Motor neuron (in vitro differentiated cells): ENCODE measurements at regions not wholly inside any gene's neighbourhood (a gene's known extent, or its start where the extent isn't known, plus 50 kb on each side); places are given as distances from the start of the nearest gene placed in this dataset.
"Not testable (repeated sequence)": the region's sequence is repeated elsewhere in the genome, so short reads cannot be mapped to it uniquely, and the experiment has no call there.

Experiments used
- ATAC-seq, 8 experiments: fragments of 200-7000 bp; cut with Tn5 transposase; replicated peaks in 6 of 8; 2 replicates each; pipeline ENCODE4 v1.8.0; 2021; ENCODE audit warnings: mild to moderate bottlenecking in 8 of 8, moderate library complexity in 8 of 8
- H3K27ac ChIP-seq, 2 donors: fragments of 250-450 bp; sonication (Bioruptor Pico); 2 replicates each; pipeline ENCODE4 v1.9.0; 2021; ENCODE audit warnings: antibody characterized with exemption in 2 of 2, mild to moderate bottlenecking in 2 of 2, moderate library complexity in 1 of 2
- H3K4me1 ChIP-seq, 2 donors: fragments of 250-450 bp; sonication (Bioruptor Pico); replicated peaks in 1 of 2; 2 replicates each; pipeline ENCODE4 v1.6.1; 2021; ENCODE audit warnings: antibody characterized with exemption in 2 of 2, mild to moderate bottlenecking in 2 of 2, moderate library complexity in 1 of 2
- H3K4me3 ChIP-seq, 5 donors: fragments of 250-450 bp; sonication (Bioruptor Pico); 2 replicates each; pipeline ENCODE4 v1.9.0; 2021; ENCODE audit warnings: antibody characterized with exemption in 5 of 5, mild to moderate bottlenecking in 5 of 5, moderate library complexity in 4 of 5
- WGBS, 10 experiments: fragments of 450-650 bp; shearing (Covaris generic); methylation state at CpG; one replicate each; pipeline ENCODE4 v1.0.0; 2022; 5-methylcytosine and 5-hydroxymethylcytosine counted together
- in situ Hi-C, 9 experiments: fragments of 400-800 bp; cut with MboI; loops; one replicate each; pipeline ENCODE4 v1.15.0; 2021; ENCODE audit warnings: low sequenced_read_pairs in 9 of 9, low pct_unique_long_range_greater_than_20kb in 2 of 9; ENCODE audit not compliant: unreplicated experiment in 9 of 9

DNA sequence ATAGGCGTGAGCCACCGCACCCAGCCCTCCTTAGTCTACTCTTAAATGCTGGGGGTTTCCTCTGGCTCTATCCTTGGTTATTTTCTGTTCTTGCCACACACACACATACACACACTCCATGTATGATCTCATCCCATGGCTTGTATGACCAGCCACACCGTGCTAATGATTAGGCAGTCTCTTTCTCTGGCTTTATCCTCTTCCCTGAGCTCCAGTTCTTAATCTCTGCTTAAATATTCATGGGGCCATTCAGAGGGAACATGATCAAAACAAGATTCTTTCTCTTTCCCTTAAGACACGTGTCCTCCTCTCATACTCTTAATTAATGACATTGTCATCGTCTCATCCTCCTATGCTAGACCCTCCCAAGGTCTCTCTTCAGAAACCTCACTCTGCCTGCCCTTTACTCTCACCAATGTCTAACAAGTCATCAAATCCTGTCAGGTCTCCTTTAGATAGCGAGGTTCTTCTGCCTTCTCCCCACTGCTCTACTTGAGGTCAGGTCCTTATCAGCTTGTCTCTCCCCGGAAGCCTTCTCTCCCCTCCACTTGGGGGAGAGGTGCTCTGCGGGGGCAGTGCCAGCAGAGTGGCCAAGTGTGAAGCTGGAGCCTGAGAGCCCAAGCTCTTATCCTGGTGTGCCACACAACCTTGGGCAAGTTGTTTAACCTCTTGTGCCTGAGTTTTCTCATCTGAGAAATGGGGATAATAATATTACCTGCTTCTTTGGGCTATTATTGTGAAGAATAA, 83.0 kb upstream of the GNG12 start:
- in situ Hi-C loops: no loop called here
- H3K4me3 ChIP-seq: no peak overlapping the region
- peaks cover 19 to 27% of the 10 kb centered on the region in 2 donors for H3K4me1 ChIP-seq
- no peak overlapping the region for H3K27ac ChIP-seq
- peak in 4 of 8 experiments; percentile 36 to 70 (median 56) for ATAC-seq
- WGBS, 10 experiments: 54 to 94% (median 75%) methylated on average over 3 to 8 of the region's 8 CpGs; no CpG with 5 or more reads in 1 of the 10 experiments

DNA sequence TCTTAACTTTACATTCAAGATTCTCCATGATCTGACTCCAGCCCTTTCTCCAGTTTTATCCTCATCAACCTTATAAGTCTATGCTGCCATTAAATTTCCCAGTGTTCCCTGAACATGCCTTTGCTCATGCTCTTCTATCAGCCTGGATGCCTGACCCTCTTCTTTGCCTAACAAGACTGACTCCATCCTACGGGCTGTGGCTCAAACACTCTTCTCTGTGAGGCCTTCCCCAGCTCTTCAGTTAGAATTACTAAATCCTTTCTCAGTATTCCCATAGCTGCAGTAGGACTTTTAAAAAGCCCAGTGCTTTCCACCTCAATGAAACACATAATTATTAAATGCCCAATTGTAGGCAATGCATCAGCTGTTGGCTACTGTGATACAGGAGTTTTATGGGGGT, 76.5 kb upstream of the GNG12 start:
- Histone ChIP-seq H3K4me1 (no peaks in the 10 kb centered on the region), H3K4me3 (no peak overlapping the region), H3K27ac (no peak overlapping the region)
- ATAC-seq: no peak
- in situ Hi-C loops: no loop called here
- 83 to 100% (median 86%) methylated on average over 1 of the region's 1 CpG; no CpG with 5 or more reads in 3 of the 10 experiments for WGBS, 10 experiments

DNA sequence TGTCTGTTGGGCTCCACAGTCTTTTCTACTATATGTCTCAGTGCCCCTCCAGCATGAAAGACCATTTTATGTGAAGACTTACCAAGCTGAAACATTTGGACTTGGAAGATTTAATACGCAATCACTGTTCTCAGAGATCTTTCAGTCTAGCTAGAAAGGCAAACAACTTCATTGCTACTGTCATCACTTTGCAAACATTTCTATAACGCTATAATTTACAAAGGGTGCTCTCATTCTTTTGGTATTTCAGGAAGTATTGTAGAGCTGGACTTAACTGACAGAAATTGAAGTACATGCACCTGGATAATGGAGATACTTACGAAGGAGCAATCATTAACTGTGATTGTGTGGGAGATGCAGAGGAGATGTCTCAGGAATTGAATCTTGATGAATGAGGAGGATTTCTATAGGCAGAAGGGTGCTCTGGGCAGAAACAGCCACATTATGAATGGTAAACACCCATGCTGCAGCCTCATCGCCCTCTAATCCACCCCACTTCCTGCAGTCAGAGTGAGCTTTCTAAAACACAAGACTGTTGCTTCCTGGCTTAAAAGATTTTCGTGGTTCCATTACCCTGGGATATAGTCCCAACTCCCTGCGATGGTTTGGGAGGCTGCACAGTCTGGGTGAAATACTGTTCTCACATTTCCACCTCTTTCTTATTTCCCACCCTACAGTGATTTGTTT, 75.1 kb upstream of the GNG12 start:
- in situ Hi-C loops: no loop called here
- ATAC-seq: no peak

DNA sequence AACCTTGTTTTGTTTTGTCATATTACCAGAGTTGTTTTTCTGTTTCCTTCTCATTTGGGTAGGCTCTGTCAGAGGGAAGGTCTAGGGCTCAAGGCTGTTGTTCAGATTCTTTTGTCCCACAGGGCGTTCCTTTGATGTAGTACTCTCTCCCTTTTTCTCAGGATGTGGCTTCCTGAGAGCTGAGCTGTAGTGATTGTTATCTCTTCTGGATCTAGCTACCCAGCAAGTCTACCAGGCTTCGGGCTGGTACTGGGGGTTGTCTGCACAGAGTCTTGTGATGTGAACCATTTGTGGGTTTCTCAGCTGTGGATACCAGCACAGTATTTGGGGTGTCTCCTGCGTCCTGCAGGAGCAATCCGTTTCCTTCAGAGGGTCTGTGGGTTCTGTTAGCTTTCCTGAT, 74.2 kb upstream of the GNG12 start:
- WGBS, 10 experiments: 54 to 94% (median 75%) methylated on average over 1 to 4 of the region's 4 CpGs; no CpG with 5 or more reads in 2 of the 10 experiments
- H3K27ac ChIP-seq, H3K4me1 ChIP-seq, H3K4me3 ChIP-seq, in situ Hi-C loops, ATAC-seq: not testable (repeated sequence)

More for the DNA sequence above, 75.1 kb upstream of the GNG12 start:
- WGBS, 10 experiments: 50 to 93% (median 81%) methylated on average over 2 to 6 of the region's 6 CpGs
- no peak overlapping the region for H3K27ac ChIP-seq
- H3K4me1 ChIP-seq: no peaks in the 10 kb centered on the region
- H3K4me3 ChIP-seq: no peak overlapping the region

DNA sequence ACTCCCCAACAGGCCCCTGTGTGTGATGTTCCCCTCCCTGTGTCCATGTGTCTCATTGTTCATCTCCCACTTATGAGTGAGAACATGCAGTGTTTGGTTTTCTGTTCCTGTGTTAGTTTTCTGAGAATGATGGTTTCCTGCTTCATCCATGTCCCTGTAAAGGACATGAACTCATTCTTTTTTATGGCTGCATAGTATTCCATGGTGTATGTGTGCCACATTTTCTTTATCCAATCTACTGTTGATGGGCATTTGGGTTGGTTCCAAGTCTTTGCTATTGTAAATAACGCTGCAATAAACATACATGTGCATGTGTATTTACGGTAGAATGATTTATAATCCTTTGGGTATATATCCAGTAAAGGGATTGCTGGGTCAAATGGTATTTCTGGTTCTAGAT, 72.7 kb upstream of the GNG12 start:
- ATAC-seq, H3K4me3 ChIP-seq, H3K4me1 ChIP-seq, H3K27ac ChIP-seq, in situ Hi-C loops: not testable (repeated sequence)
- 58 to 100% (median 89%) methylated on average over 1 to 2 of the region's 2 CpGs for WGBS, 10 experiments

DNA sequence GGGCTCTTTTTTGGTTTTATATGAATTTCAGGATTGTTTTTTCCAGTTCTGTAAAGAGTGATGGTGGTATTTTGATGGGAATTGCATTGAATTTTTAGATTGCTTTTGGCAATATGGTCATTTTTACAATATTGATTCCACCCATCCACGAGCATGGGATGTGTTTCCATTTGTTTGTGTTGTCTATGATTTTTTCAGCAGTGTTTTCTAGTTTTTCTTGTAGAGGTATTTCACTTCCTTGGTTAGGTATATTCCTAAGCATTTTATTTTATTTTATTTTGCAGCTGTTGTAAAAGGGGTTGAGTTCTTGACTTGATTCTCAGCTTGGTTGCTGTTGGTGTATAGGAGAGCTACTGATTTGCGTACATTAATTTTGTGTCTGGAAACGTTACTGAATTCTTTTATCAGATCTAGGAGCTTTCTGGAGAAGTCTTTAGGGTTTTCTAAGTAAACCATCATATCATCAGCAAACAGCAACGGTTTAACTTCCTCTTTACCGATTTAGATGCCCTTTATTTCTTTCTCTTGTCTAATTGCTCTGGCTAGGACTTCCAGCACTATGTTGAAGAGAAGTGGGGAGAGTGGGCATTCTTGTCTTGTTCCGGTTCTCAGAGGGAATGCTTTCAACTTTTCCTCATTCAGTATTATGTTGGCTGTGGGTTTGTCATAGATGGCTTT, 69.4 kb upstream of the GNG12 start:
- WGBS, 10 experiments: 49 to 100% (median 78%) methylated on average over 2 to 6 of the region's 6 CpGs
- H3K27ac ChIP-seq, ATAC-seq, in situ Hi-C loops, H3K4me3 ChIP-seq: not testable (repeated sequence)
- peaks cover 8 to 11% of the 10 kb centered on the region in 2 donors for H3K4me1 ChIP-seq

DNA sequence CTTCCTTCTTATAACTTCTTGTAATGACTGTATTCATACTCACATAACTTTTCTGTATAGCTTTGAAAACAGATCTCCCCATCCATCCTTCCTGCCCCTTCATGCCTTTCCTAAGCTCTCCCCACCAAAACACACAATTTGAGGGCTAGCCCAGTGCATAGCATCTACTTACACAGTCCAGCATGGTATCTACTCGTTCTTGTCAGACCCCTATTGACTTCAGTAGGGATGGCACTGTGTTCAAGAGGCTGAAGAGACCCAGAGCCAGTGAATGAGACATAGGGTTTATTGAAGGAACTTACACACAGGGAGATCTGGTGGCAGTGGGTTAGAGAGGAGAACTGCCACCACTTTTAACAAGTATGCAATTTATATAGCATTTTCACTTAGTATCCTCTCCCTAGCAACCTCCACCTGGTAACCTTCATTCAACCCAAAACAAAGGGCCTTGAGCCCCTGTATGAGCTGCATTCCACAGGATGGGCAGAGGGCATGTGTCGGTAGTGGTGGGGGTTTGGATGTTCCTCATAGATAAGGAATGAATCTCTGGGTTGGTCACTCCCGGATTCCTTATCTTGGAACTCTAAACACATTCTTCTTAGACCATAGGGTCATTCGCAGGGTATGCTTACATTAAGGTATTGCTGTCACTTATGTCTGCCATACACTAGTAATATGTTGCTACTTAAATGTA, 64.9 kb upstream of the GNG12 start:
- in situ Hi-C loops: no loop called here
- Histone ChIP-seq H3K27ac (peak overlapping the region; percentile 30 to 83), H3K4me3 (no peak overlapping the region), H3K4me1 (peaks cover 26 to 28% of the 10 kb centered on the region in 2 donors)
- ATAC-seq: peak in 6 of 8 experiments; percentile 7 to 50 (median 44)
- WGBS, 10 experiments: 20 to 93% (median 71%) methylated on average over 1 to 4 of the region's 4 CpGs; no CpG with 5 or more reads in 2 of the 10 experiments

DNA sequence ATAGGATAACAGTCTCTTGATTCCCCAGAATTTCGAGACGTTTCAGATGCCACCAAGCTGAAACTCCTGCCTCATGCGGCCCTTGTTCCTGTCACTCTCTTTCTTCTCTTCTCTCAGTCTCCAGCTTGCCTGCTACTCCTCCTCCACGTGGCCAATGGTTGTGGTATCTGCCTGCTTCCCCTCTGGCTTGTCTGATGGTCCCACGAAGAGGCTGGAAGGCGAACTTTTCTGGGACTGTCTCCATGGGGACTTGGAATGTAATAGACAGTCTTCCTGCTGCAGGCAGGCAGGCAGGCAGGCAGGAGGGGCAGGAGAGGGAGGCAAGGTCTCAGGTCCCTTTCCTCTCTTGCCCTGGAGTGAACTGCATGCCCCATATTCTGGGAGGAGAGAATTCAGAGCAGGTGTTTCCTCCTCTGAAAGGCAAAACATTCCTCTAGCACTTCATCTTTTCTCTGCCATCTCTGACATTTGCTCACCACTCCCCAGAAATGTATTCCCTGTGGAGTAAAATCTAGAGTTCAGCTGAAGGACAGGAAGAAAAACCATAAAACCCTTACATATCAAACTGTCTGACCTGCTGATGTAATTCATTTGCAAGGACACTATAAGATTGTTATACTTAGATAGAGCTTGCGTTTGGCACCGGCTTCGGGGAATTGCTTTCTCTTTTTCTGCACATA, 64.1 kb upstream of the GNG12 start:
- peak overlapping the region; percentile 64 to 83 for H3K27ac ChIP-seq
- H3K4me1 ChIP-seq: peaks cover 31% of the 10 kb centered on the region in 2 donors
- in situ Hi-C loops: no loop called here
- 23 to 67% (median 47%) methylated on average over 2 to 9 of the region's 9 CpGs; no CpG with 5 or more reads in 1 of the 10 experiments for WGBS, 10 experiments
- no peak overlapping the region for H3K4me3 ChIP-seq
- ATAC-seq: peak; percentile 61 to 96 (median 92)

DNA sequence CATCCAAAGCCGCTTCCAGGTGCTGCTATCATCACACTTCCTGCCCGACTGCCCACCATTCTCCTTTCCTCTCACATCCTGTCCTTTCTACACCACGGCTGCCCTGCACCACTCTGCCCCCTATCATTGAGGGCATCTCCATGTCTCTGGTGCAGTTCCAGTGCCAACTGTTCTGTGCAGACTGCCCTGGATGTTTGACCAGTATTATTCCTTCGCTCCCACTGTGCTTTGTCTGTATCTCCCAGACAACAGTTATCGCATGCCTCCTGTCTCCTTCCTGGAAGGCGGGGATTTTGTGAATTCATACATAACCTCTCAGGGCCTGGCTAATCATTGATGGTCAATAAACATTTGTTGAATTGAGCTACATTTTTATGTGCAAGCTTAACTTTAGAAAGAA, 63.6 kb upstream of the GNG12 start:
- peak overlapping the region; percentile 28 to 72 for H3K27ac ChIP-seq
- ATAC-seq: peak in 4 of 8 experiments; percentile 16 to 60 (median 40)

DNA sequence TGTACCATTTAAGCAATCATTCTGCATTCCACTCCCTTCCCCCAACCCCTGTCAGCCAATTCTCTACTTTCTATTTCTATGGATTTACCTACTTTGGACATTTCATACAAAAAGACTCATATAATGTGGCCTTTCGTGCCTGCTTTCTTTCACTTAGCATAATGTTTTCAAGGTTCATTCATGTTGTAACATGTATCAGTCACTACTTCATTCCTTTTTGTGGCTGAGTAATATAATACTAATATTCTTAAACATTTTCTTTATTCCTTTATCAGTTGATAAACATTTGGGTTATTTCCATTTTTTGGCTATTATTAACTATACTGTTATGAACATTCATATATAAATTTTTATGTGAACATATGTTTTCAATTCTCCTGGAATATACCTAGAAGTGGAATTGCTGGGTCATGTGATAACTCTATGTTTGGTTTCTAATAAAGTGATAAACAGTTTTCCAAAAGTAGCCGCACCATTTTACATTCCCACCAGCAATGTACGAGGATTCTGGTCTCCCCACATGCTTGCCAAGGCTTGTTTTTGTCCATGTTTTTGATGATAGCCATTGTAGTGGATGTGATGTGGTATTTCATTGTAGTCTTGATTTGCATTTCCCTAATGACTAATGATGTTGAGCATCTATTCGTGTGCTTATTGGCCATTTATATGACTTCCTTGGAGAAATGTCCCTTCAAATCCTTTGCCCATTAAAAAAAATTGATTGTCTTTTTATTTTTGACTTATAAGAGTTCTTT, 61.9 kb upstream of the GNG12 start:
- no peak for ATAC-seq
- WGBS, 10 experiments: 75 to 94% (median 83%) methylated on average over 1 to 4 of the region's 4 CpGs
- in situ Hi-C loops: no loop called here
- H3K27ac ChIP-seq: no peak overlapping the region
- H3K4me1 ChIP-seq: peaks cover 35 to 40% of the 10 kb centered on the region in 2 donors
- no peak overlapping the region for H3K4me3 ChIP-seq

More for the DNA sequence above, 63.6 kb upstream of the GNG12 start:
- H3K4me1 ChIP-seq: peaks cover 31 to 32% of the 10 kb centered on the region in 2 donors
- no peak overlapping the region for H3K4me3 ChIP-seq
- 50 to 92% (median 86%) methylated on average over 1 to 6 of the region's 6 CpGs; no CpG with 5 or more reads in 2 of the 10 experiments for WGBS, 10 experiments
- in situ Hi-C loops: no loop called here

DNA sequence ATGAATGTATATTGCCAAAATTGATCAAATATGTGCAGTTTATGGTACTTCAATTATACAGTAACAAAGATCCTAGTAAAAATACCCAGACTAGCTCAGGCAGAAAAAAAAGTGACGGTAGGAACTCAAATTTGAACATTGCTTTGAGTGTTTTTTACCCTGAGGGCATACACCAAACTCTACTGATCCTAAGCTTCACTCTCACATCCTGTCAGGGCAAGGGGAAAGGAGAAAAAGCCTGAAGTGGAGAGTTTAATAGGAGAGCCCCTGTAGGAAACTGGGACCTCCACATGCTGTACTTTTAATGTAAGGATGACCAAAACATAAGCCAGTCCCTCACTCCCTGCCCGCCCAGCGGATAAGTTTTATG, 59.8 kb upstream of the GNG12 start:
- in situ Hi-C loops: no loop called here
- ATAC-seq: no peak
- Histone ChIP-seq H3K27ac (no peak overlapping the region), H3K4me1 (peaks cover 39 to 42% of the 10 kb centered on the region in 2 donors), H3K4me3 (no peak overlapping the region)
- 64 to 100% (median 86%) methylated on average over 2 to 3 of the region's 3 CpGs; no CpG with 5 or more reads in 1 of the 10 experiments for WGBS, 10 experiments
